SK-N-MC (cell line): ENCODE measurements at regions not wholly inside any gene's neighbourhood (a gene's known extent, or its start where the extent isn't known, plus 50 kb on each side); places are given as distances from the start of the nearest gene placed in this dataset.

Experiments
- EZH2 ChIP-seq: fragments of 200-600 bp; sonication (generic); IDR thresholded peaks from one replicate; pipeline ENCODE4 v1.6.1; 2017; ENCODE audit warnings: antibody characterized with exemption
- FOXP2 ChIP-seq: optimal IDR thresholded peaks from 2 replicates; pipeline ENCODE3; 2011; ENCODE audit warnings: mild to moderate bottlenecking, moderate library complexity; ENCODE audit not compliant: insufficient read depth; ENCODE audit errors: extremely low read length, control extremely low read depth
- POLR2AphosphoS5 ChIP-seq: IDR thresholded peaks from 2 replicates; pipeline ENCODE4 v1.6.1; 2012; ENCODE audit warnings: mild to moderate bottlenecking, low read depth, low read length, borderline replicate concordance

DNA sequence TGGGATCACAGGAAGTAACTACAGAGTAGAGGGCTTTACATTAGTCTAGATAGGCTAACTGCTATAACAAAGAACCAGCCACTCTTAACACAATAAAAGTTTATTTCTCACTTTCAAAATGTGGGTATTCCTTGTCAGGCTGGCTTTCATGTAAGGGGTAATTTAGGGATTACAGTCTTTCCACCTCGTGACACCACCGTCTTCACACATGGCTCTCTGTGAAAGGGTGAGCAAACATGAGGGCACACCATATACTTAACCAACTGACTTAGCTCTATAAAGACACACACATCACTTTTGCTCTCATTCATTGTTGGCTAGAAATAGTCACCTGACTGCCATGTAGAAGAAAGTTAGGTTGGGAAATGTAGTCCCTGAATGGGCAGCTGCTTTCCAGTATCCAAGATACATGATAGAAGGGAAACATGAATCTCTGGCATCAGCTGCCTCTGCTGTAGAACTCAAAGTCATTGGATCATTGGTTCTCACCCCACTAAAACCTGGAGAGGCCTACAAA, 66.1 kb upstream of the CRY1 start:
- TF ChIP-seq EZH2 (no peak), POLR2AphosphoS5 (no peak), FOXP2 (no peak)
